Endothelial cell of umbilical vein (primary cell): ENCODE measurements at regions not wholly inside any gene's neighbourhood (a gene's known extent, or its start where the extent isn't known, plus 50 kb on each side); places are given as distances from the start of the nearest gene placed in this dataset.
"Not testable (repeated sequence)": the region's sequence is repeated elsewhere in the genome, so short reads cannot be mapped to it uniquely, and the experiment has no call there.

Experiments
- BruUV-seq: library from RNA; stranded (reverse); fragments of 400-500 nt; replicated peaks from 2 replicates; lab custom pipeline; 2021; lab: Mats Ljungman, UMichigan
- CTCF ChIA-PET: fragments of 300-600, 350-600 bp; sonication (Branson Sonifier 250); formaldehyde crosslinking; loops from one replicate; lab custom pipeline; 2021; ENCODE audit warnings: antibody characterized with exemption, inconsistent platforms; lab: Charles Lee
- POLR2A ChIA-PET: fragments of 300-600, 350-600 bp; sonication (Branson Sonifier 250); formaldehyde crosslinking; loops from one replicate; lab custom pipeline; 2021; ENCODE audit warnings: antibody characterized with exemption, inconsistent platforms; lab: Charles Lee
- DNase-seq: peaks from one replicate; pipeline ENCODE4 v3.0.0-alpha.2; 2011; ENCODE audit warnings: low read depth, low spot score
- FAIRE-seq: peaks from 2 replicates; lab custom pipeline; 2011; peaks lifted over from hg19 to GRCh38; lab: Jason Lieb, UNC
- H2AFZ ChIP-seq: 2 replicates; pipeline ENCODE4 v1.6.0; 2012; ENCODE audit warnings: low read depth, low read length, control low read depth, inconsistent platforms
- H3K27ac ChIP-seq: 2 replicates; pipeline ENCODE4 v1.5.1; 2011; ENCODE audit warnings: low read depth, mild to moderate bottlenecking, control low read depth, low read length, moderate library complexity; ENCODE audit not compliant: insufficient read depth
- H3K27me3 ChIP-seq, 2 experiments: 2 replicates each; pipeline versions ENCODE4 v1.6.0 to v1.6.1; 2011; ENCODE audit warnings: low read length in 2 of 2, mixed read lengths in 1 of 2; ENCODE audit not compliant: control insufficient read depth in 2 of 2, insufficient read depth in 2 of 2
- H3K36me3 ChIP-seq, 2 experiments: 2 replicates in 1 of 2; 3 replicates in 1 of 2; pipeline ENCODE4 v1.5.1; 2011; ENCODE audit warnings: low read length in 2 of 2, mild to moderate bottlenecking in 1 of 2, moderate library complexity in 1 of 2; ENCODE audit not compliant: control insufficient read depth in 2 of 2, insufficient read depth in 2 of 2; ENCODE audit errors: extremely low read depth in 1 of 2
- H3K4me1 ChIP-seq: 3 replicates; pipeline ENCODE4 v1.5.1; 2011; ENCODE audit warnings: mild to moderate bottlenecking, low read length; ENCODE audit not compliant: control insufficient read depth, insufficient read depth; ENCODE audit errors: extremely low read depth
- H3K4me2 ChIP-seq: 2 replicates; pipeline ENCODE4 v1.6.1; 2011; ENCODE audit warnings: low read length, control low read depth, mixed read lengths; ENCODE audit not compliant: insufficient read depth
- H3K4me3 ChIP-seq, 3 experiments: fragments of 200-600 bp in 1 of 3; sonication (generic), shearing (Covaris generic) in 1 of 3; replicated peaks in 1 of 3; 2 replicates each; pipeline ENCODE4 v1.5.1; 2011 to 2016; ENCODE audit warnings: control low read depth in 3 of 3, low read length in 3 of 3, mild to moderate bottlenecking in 2 of 3, inconsistent platforms in 1 of 3, low read depth in 1 of 3, moderate library complexity in 1 of 3; ENCODE audit not compliant: insufficient read depth in 1 of 3
- H3K79me2 ChIP-seq: 2 replicates; pipeline ENCODE4 v1.6.0; 2012; ENCODE audit warnings: low read length, inconsistent platforms; ENCODE audit not compliant: control insufficient read depth, insufficient read depth
- H3K9ac ChIP-seq: replicated peaks from 2 replicates; pipeline ENCODE3; 2011; ENCODE audit warnings: low read length, control low read depth; ENCODE audit not compliant: insufficient read depth; ENCODE audit errors: extremely low read depth
- H3K9me1 ChIP-seq: replicated peaks from 3 replicates; pipeline ENCODE4 v1.6.0; 2011; ENCODE audit warnings: mild to moderate bottlenecking, low read length; ENCODE audit not compliant: control insufficient read depth, insufficient read depth; ENCODE audit errors: extremely low read depth
- H3K9me3 ChIP-seq: replicated peaks from 2 replicates; pipeline ENCODE4 v1.5.1; 2012; ENCODE audit warnings: low read length, inconsistent platforms; ENCODE audit not compliant: control insufficient read depth, insufficient read depth
- H4K20me1 ChIP-seq: replicated peaks from 2 replicates; pipeline ENCODE3; 2011; ENCODE audit warnings: mild to moderate bottlenecking, low read length; ENCODE audit not compliant: control insufficient read depth, insufficient read depth; ENCODE audit errors: extremely low read depth
- CTCF ChIP-seq, 2 donors: IDR thresholded peaks; 1 replicate in 1 of 2; 2 replicates in 1 of 2; pipeline ENCODE4 v1.5.1; 2011; ENCODE audit warnings: low read length in 2 of 2, mild to moderate bottlenecking in 2 of 2, moderate library complexity in 2 of 2, control low read depth in 1 of 2, inconsistent platforms in 1 of 2, low read depth in 1 of 2; ENCODE audit not compliant: insufficient read depth in 1 of 2; ENCODE audit errors: extremely low read depth in 1 of 2
- EZH2 ChIP-seq: IDR thresholded peaks from 2 replicates; pipeline ENCODE4 v1.6.1; 2012; ENCODE audit warnings: borderline replicate concordance, low read depth, mild to moderate bottlenecking, moderate library complexity, low read length, inconsistent platforms; ENCODE audit not compliant: severe bottlenecking
- FOS ChIP-seq: IDR thresholded peaks from 2 replicates; pipeline ENCODE4 v1.6.1; 2011; ENCODE audit warnings: mild to moderate bottlenecking, low read length, moderate library complexity, borderline replicate concordance; ENCODE audit not compliant: insufficient read depth
- GATA2 ChIP-seq: IDR thresholded peaks from 2 replicates; pipeline ENCODE4 v1.7.0; 2011; ENCODE audit warnings: low read depth, mild to moderate bottlenecking, moderate library complexity, mixed read lengths, low read length; ENCODE audit not compliant: insufficient read length, insufficient read depth
- JUN ChIP-seq: IDR thresholded peaks from 2 replicates; pipeline ENCODE4 v1.6.1; 2011; ENCODE audit warnings: borderline replicate concordance, low read depth; ENCODE audit not compliant: insufficient read length, insufficient read depth
- MYC ChIP-seq: IDR thresholded peaks from one replicate; pipeline ENCODE4 v1.6.1; 2011; ENCODE audit warnings: mild to moderate bottlenecking, low read depth, low read length
- POLR2A ChIP-seq: IDR thresholded peaks from 2 replicates; pipeline ENCODE4 v1.6.1; 2012; ENCODE audit warnings: low read depth, mild to moderate bottlenecking, control low read depth, low read length
- POLR2AphosphoS5 ChIP-seq: IDR thresholded peaks from 2 replicates; pipeline ENCODE4 v1.6.1; 2012; ENCODE audit warnings: low read depth, mild to moderate bottlenecking, control low read depth, low read length, moderate library complexity; ENCODE audit not compliant: insufficient read depth
- dilution Hi-C: fragments of 300-500 bp; cut with MboI; formaldehyde crosslinking; loops from one replicate; pipeline ENCODE4 v1.15.0; 2019; ENCODE audit warnings: low sequenced_read_pairs; ENCODE audit not compliant: extremely low pct_ligation_motif_present
- intact Hi-C: fragments of 100-400 bp; cut with micrococcal nuclease; formaldehyde crosslinking; loops from one replicate; pipeline ENCODE4 v1.10.0; 2022
- TF ChIP-seq, protein P1 (sequence below): IDR thresholded peaks from 2 replicates; pipeline ENCODE4 v1.6.1; 2011; ENCODE audit not compliant: insufficient read depth, insufficient read length

- Histone ChIP-seq H4K20me1 (no peaks in the 10 kb centered on the region), H3K9me3 (no peaks in the 10 kb centered on the region), H3K79me2 (no peaks in the 10 kb centered on the region), H3K27ac (no peak overlapping the region), H3K27me3 (no peaks in the 10 kb centered on the region), H3K4me1 (no peaks in the 10 kb centered on the region), H2AFZ (no peak overlapping the region), H3K9me1 (no peaks in the 10 kb centered on the region), H3K4me3 (no peak overlapping the region), H3K4me2 (no peak overlapping the region), H3K36me3 (no peaks in the 10 kb centered on the region), H3K9ac (no peak overlapping the region)
- no TSS peak for BruUV-seq
- dilution Hi-C loops (no loop called here), intact Hi-C loops (no loop called here)
- ChIA-PET POLR2A (no interaction called here), CTCF (no interaction called here)
- DNase-seq = no peak
- TF ChIP-seq GATA2 (no peak), CTCF (IDR thresholded peaks at IDR 0.05; ENCODE audit: extremely low read depth in 1 of 2, insufficient read depth in 1 of 2, low read depth in 1 of 2, low read length in 2 of 2) (no peak), FOS (no peak), MYC (no peak), EZH2 (no peak), POLR2AphosphoS5 (no peak), POLR2A (no peak), JUN (no peak)
- TF ChIP-seq, protein P1, sequence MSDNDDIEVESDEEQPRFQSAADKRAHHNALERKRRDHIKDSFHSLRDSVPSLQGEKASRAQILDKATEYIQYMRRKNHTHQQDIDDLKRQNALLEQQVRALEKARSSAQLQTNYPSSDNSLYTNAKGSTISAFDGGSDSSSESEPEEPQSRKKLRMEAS = no peak
- no peak for FAIRE-seq
Observed at GRCh38 chr1:229736376-229736775, 110.3 kb downstream of the URB2 start.

- H3K27ac ChIP-seq, DNase-seq, H3K27me3 ChIP-seq, H3K9me1 ChIP-seq, FAIRE-seq, dilution Hi-C loops, intact Hi-C loops, H3K36me3 ChIP-seq, H4K20me1 ChIP-seq, H3K9ac ChIP-seq, H2AFZ ChIP-seq, POLR2A ChIA-PET, BruUV-seq, H3K9me3 ChIP-seq, H3K79me2 ChIP-seq, H3K4me3 ChIP-seq, H3K4me1 ChIP-seq, H3K4me2 ChIP-seq: not testable (repeated sequence)
- CTCF ChIA-PET = interaction anchor here (0.6 kb wide), 1 partner anchor 9 kb away, joined by 3 read pairs; no protein-coding TSS in a partner anchor
Observed at GRCh38 chr1:229742614-229743013, 116.6 kb downstream of the URB2 start.
